ENCODE measurements at regions not wholly inside any gene's neighbourhood (a gene's known extent, or its start where the extent isn't known, plus 50 kb on each side); places are given as distances from the start of the nearest gene placed in this dataset.

DNA sequence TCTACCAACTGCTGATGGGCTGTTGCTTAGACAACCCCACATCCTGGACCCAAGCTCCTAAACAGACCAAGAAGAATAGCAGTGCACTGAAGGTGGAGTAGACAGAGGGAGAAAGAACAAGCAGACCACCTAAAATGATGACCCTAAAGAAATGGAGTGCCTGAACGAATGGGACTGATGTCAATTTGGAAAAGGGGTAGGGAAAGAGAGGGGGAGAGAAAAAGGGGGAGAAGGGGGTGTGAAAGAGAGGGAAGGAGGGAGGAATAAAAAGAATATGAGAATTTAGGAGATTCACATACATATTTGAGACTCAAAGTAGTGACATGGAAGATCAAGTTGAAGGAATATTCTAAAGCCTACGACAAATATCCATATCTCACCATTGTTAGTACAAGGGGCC, 144.4 kb upstream of the DUSP10 start:
- DNase-seq (ENCODE audit: low read depth): no peak
- H3K4me3 ChIP-seq (ENCODE audit: low read depth, low read length): no peak overlapping the region
- TF ChIP-seq, protein P1, sequence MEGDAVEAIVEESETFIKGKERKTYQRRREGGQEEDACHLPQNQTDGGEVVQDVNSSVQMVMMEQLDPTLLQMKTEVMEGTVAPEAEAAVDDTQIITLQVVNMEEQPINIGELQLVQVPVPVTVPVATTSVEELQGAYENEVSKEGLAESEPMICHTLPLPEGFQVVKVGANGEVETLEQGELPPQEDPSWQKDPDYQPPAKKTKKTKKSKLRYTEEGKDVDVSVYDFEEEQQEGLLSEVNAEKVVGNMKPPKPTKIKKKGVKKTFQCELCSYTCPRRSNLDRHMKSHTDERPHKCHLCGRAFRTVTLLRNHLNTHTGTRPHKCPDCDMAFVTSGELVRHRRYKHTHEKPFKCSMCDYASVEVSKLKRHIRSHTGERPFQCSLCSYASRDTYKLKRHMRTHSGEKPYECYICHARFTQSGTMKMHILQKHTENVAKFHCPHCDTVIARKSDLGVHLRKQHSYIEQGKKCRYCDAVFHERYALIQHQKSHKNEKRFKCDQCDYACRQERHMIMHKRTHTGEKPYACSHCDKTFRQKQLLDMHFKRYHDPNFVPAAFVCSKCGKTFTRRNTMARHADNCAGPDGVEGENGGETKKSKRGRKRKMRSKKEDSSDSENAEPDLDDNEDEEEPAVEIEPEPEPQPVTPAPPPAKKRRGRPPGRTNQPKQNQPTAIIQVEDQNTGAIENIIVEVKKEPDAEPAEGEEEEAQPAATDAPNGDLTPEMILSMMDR (conservative IDR thresholded peaks at IDR 0.05; ENCODE audit: low read depth, low read length): no peak

DNA sequence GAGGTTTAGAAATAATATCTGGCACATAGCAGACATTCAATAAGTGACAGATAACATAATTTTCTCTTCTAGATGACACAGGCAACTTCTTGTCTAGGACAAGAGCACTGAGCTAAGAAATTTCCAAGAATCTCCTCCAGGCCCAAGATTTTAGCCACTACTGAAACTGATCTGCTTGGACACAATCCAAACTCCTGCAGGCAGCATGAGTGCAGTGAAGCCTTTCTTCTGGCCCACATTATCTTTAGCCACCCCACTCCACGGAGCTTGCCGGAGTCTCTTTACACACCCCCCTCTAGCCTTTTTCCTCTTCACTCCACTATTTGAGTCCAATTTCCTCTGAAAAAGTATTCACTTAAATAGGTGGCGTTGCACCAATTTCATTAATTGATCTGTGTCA, 142.9 kb upstream of the DUSP10 start:
- no peak overlapping the region for H3K4me3 ChIP-seq (ENCODE audit: low read depth, low read length)
- TF ChIP-seq, protein P1 (conservative IDR thresholded peaks at IDR 0.05; ENCODE audit: low read depth, low read length): peak; percentile 14
- DNase-seq (ENCODE audit: low read depth): peak; percentile 78

DNA sequence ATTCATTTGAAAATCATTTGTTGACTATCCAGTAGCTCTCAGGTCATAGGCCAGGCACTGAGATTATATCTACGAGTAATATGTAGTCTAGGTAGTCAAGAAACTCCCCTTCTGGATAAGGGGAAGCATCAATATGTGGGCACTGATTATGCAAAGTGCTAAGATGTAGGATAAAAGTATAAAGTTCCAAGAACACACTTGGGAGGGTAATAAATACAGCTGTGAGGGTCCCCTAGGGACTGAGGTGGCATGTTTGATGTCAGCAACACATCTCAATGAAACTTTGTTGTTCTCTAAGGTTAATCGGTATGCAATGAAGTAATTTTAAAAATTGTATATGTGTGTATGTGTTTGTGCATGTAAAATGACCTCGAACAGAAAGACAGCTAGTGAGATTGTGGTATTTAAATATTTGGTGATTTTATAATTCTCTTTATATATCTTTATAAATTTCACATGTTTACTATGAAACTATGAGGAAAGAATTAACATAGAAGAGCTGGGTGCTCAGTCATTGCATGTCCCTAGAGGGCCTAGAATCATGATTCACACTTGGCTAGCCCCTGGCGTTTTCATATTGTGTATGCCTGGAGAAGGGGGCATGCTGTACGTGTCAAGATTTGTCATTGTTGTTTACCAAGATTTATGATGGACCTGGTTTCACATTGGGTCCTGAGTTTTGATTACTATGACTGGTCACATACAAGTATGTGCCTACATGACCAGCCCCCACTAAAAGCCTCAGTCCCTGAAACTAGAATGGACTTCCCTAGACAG, 140.1 kb upstream of the DUSP10 start:
- DNase-seq (ENCODE audit: low read depth): no peak
- H3K4me3 ChIP-seq (ENCODE audit: low read depth, low read length): no peak overlapping the region
- TF ChIP-seq, protein P1 (conservative IDR thresholded peaks at IDR 0.05; ENCODE audit: low read depth, low read length): no peak

DNA sequence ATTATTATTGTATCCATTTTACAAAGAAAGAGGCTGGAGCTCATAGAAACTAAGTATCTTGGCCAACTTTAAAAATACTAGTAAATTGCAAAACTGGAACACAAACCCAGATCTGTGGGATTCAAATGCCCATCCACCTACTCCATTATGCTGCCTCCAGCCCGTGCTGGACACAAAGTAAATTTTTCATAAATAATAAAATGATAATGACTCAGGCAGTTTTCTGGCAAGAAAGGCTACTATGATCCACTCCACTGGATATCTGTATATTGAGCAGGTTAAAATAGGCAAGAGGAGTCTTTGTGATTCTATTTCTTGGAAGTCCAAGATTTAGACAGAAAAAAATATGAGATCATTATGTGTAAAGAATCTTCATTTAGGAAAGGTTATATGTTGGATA, 138.3 kb upstream of the DUSP10 start:
- peak; percentile 10 for DNase-seq (ENCODE audit: low read depth)
- TF ChIP-seq, protein P1 (conservative IDR thresholded peaks at IDR 0.05; ENCODE audit: low read depth, low read length): no peak
- H3K4me3 ChIP-seq (ENCODE audit: low read depth, low read length): no peak overlapping the region

DNA sequence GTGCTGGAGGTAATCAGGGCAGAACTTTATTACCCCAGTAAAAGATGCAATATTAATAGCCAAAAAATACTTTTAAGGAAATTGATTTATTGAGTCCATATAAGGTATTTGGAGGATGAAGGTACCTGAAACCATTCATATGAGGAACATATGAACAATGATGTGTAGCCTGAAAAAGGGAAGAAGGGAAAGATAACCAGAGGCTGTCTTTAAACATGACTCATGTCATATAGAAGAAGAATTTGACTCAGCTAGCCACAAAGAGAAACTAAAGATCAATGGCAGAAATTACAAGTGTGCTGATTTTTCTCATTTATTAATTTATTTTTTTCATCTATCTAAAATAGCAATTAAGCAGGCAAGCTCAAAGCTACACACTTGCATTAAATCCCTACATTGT, 136.2 kb upstream of the DUSP10 start:
- TF ChIP-seq, protein P1 (conservative IDR thresholded peaks at IDR 0.05; ENCODE audit: low read depth, low read length): no peak
- H3K4me3 ChIP-seq (ENCODE audit: low read depth, low read length): no peak overlapping the region
- peak; percentile 9 for DNase-seq (ENCODE audit: low read depth)

DNA sequence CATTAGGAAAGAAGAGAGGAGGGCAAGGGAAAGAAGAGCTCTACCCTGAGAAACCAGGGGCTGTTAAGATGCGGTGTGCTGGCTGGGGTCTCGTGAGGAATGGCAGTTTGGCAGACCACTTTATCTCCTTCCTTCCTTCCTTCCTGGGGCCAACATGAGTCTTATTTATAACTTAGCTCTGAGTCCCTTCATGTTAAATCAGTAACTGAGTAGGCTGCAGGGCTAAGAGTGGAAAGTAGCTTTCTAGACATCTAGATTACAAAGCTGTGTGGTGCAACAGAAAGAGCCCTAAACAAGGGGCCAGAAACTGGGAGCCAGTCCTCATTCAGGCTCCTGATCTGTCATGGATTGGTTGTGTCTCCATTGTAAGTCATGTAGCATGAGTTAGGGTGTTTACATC, 135.4 kb upstream of the DUSP10 start:
- no peak overlapping the region for H3K4me3 ChIP-seq (ENCODE audit: low read depth, low read length)
- no peak for DNase-seq (ENCODE audit: low read depth)
- TF ChIP-seq, protein P1 (conservative IDR thresholded peaks at IDR 0.05; ENCODE audit: low read depth, low read length): no peak

DNA sequence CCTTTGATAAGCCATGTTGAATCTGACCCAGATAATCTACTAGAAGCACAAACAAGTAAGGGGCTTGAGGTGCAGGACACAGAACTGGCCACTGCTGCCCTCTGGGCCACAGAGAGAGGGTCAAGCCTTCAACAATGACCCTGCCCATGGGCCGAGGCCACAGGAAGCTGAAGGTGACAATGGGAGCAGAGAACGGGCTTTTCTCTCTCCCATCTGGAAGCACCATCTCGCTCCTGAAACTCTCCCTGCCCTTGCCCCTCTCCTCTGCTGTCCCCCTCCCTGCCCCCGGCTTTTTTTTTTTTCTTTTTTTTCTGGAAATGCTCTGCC, 133.1 kb upstream of the DUSP10 start:
- no peak overlapping the region for H3K4me3 ChIP-seq (ENCODE audit: low read depth, low read length)
- DNase-seq (ENCODE audit: low read depth): no peak
- TF ChIP-seq, protein P1 (conservative IDR thresholded peaks at IDR 0.05; ENCODE audit: low read depth, low read length): no peak
